ENCODE measurements at regions not wholly inside any gene's neighbourhood (a gene's known extent, or its start where the extent isn't known, plus 50 kb on each side); places are given as distances from the start of the nearest gene placed in this dataset.
A peak's percentile ranks its signal among the peaks of the same experiment; 100 is the strongest.

- no peak overlapping the region for H3K4me3 ChIP-seq (ENCODE audit: low read length)
- no peak for TF ChIP-seq CTCF (IDR thresholded peaks at IDR 0.05; ENCODE audit: insufficient read depth, low read depth, low read length, missing control alignments)
- no peak for DNase-seq (ENCODE audit: low read depth)
Measured at GRCh38 chr5:89893546-89893945, 516.0 kb downstream of the CETN3 start.

GRCh38 chr5:89885670-89886069 is 523.9 kb downstream of the CETN3 start:
- H3K4me3 ChIP-seq (ENCODE audit: low read length): no peak overlapping the region
- DNase-seq (ENCODE audit: low read depth): no peak
- TF ChIP-seq CTCF (IDR thresholded peaks at IDR 0.05; ENCODE audit: insufficient read depth, low read depth, low read length, missing control alignments): no peak

- TF ChIP-seq CTCF (IDR thresholded peaks at IDR 0.05; ENCODE audit: insufficient read depth, low read depth, low read length, missing control alignments): no peak
- no peak overlapping the region for H3K4me3 ChIP-seq (ENCODE audit: low read length)
- no peak for DNase-seq (ENCODE audit: low read depth)
Measured at GRCh38 chr5:89883967-89884366, 525.6 kb downstream of the CETN3 start.

- TF ChIP-seq CTCF (IDR thresholded peaks at IDR 0.05; ENCODE audit: insufficient read depth, low read depth, low read length, missing control alignments): no peak
- H3K4me3 ChIP-seq (ENCODE audit: low read length): no peak overlapping the region
- DNase-seq (ENCODE audit: low read depth): peak; percentile 67
Measured at GRCh38 chr5:89878140-89879132, 531.1 kb downstream of the CETN3 start.

GRCh38 chr5:89871906-89872305 is 537.6 kb downstream of the CETN3 start:
- no peak overlapping the region for H3K4me3 ChIP-seq (ENCODE audit: low read length)
- peak; percentile 71 for DNase-seq (ENCODE audit: low read depth)
- no peak for TF ChIP-seq CTCF (IDR thresholded peaks at IDR 0.05; ENCODE audit: insufficient read depth, low read depth, low read length, missing control alignments)

GRCh38 chr5:89869346-89869745 is 540.2 kb downstream of the CETN3 start:
- TF ChIP-seq CTCF (IDR thresholded peaks at IDR 0.05; ENCODE audit: insufficient read depth, low read depth, low read length, missing control alignments): no peak
- H3K4me3 ChIP-seq (ENCODE audit: low read length): no peak overlapping the region
- DNase-seq (ENCODE audit: low read depth): peak; percentile 63
